ENCODE measurements at regions not wholly inside any gene's neighbourhood (a gene's known extent, or its start where the extent isn't known, plus 50 kb on each side); places are given as distances from the start of the nearest gene placed in this dataset.

DNA sequence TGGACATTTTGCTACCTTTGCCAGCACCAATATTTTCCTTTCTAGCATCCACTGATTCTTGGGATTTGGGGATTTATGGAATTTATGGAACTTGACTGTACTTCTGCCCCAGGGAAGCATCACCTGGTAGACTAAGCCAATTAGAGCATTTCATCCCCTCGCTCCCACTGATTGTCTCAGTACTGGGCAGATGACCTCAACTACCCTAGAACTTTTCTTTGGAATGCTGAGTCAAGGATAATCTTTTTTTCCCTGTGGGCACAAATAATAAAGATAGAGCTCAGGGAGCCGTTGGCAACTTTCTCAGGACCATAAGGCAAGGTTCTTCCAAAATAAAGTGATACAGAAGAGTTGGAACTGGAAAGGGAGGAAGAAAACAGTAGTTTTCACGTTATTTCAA is 438.4 kb downstream of the PLK2 start:
- no peak for TF ChIP-seq POLR2AphosphoS5 (IDR thresholded peaks at IDR 0.05; ENCODE audit: borderline replicate concordance, low read depth, low read length)
- no peak for TF ChIP-seq EZH2 (IDR thresholded peaks at IDR 0.05)
- no peak for TF ChIP-seq FOXP2 (optimal IDR thresholded peaks at IDR 0.05; ENCODE audit: control extremely low read depth, extremely low read length, insufficient read depth)

Measured in SK-N-MC (cell line).